ENCODE measurements at regions not wholly inside any gene's neighbourhood (a gene's known extent, or its start where the extent isn't known, plus 50 kb on each side); places are given as distances from the start of the nearest gene placed in this dataset.

- FAIRE-seq (no peak), ATAC-seq (no peak; the same call in 2 of the 3 replicates), DNase-seq (ENCODE audit: low spot score) (no peak)
- Histone ChIP-seq H3K27ac (ENCODE audit: extremely low read length, insufficient read depth, low read length) (peak overlapping the region; percentile 69), H4K20me1 (ENCODE audit: insufficient read depth, low read length) (no peaks in the 10 kb centered on the region), H3K9me3 (ENCODE audit: low read length) (no peaks in the 10 kb centered on the region), H3K4me2 (ENCODE audit: low read depth, low read length) (peak overlapping the region; percentile 69), H3K9ac (ENCODE audit: insufficient read depth, low read depth, low read length) (peak overlapping the region; percentile 55; the same call in 1 of the 2 replicates), H3K27me3 (ENCODE audit: control insufficient read depth in 1 of 2, insufficient read depth in 2 of 2, low read length in 2 of 2) (no peaks in the 10 kb centered on the region), H3K4me1 (ENCODE audit: insufficient read depth, low read length) (peaks cover 39% of the 10 kb centered on the region), H3K36me3 (replicated peaks in 1 of 2; ENCODE audit: control insufficient read depth in 1 of 2, insufficient read depth in 2 of 2, low read length in 2 of 2) (no peaks in the 10 kb centered on the region), H3K4me3 (replicated peaks in 1 of 3; ENCODE audit: insufficient read depth in 1 of 3, low read depth in 2 of 3, low read length in 3 of 3) (peak overlapping the region in 2 of 3 experiments; percentile 1 to 37; a peak in 1 of 6 replicates), H3K79me2 (ENCODE audit: insufficient read depth, low read length) (no peaks in the 10 kb centered on the region), H2AFZ (ENCODE audit: low read length) (peak overlapping the region; percentile 67)
- in situ Hi-C loops (cut with HindIII; ENCODE audit: extremely low pct_ligation_motif_present, low pct_unique_long_range_greater_than_20kb): no loop called here
- ChIA-PET CTCF (ENCODE audit: low intra/inter-chr PET ratio, low total read pairs) (no interaction called here), POLR2A (interaction anchor here (1.2 to 1.7 kb wide), 2 partner anchors 9 to 133 kb away, joined by 3 to 7 read pairs; no protein-coding TSS in a partner anchor)
- BruUV-seq (replicated peaks): no TSS peak
- 51% methylated on average over 5 of the region's 5 CpGs for WGBS (ENCODE audit: low lambda C conversion rate)
- TF ChIP-seq NFE2L2 (IDR thresholded peaks at IDR 0.05; ENCODE audit: low read length): no peak
- no peak for TF ChIP-seq XBP1 (CRISPR knock-in tag; IDR thresholded peaks at IDR 0.05)
- no peak for TF ChIP-seq ZEB1 (IDR thresholded peaks at IDR 0.05; ENCODE audit: insufficient replicate concordance, low read depth)
- no peak for TF ChIP-seq GLMP (CRISPR knock-in tag; IDR thresholded peaks at IDR 0.05; ENCODE audit: borderline replicate concordance)
- TF ChIP-seq CEBPG (CRISPR knock-in tag; IDR thresholded peaks at IDR 0.05): no peak
- no peak for TF ChIP-seq ZBTB25 (CRISPR knock-in tag; IDR thresholded peaks at IDR 0.05)
- TF ChIP-seq STAG1 (CRISPR knock-in tag; IDR thresholded peaks at IDR 0.05): no peak
- TF ChIP-seq ZNF430 (CRISPR knock-in tag; IDR thresholded peaks at IDR 0.05): no peak
- TF ChIP-seq ZNF317 (CRISPR knock-in tag; IDR thresholded peaks at IDR 0.05): no peak
- TF ChIP-seq TSC22D2 (CRISPR knock-in tag; IDR thresholded peaks at IDR 0.05; ENCODE audit: borderline replicate concordance): no peak
- no peak for TF ChIP-seq MAFF (IDR thresholded peaks at IDR 0.05; ENCODE audit: low read depth, low read length)
- no peak for TF ChIP-seq EED (CRISPR knock-in tag; IDR thresholded peaks at IDR 0.05)
- no peak for TF ChIP-seq ZHX1 (CRISPR knock-in tag; IDR thresholded peaks at IDR 0.05; ENCODE audit: low read depth)
- no peak for TF ChIP-seq TCF7L2 (IDR thresholded peaks at IDR 0.05; ENCODE audit: low read depth, low read length)
- TF ChIP-seq ZNF589 (CRISPR knock-in tag; conservative IDR thresholded peaks at IDR 0.05): no peak
- TF ChIP-seq ZNF350 (CRISPR knock-in tag; IDR thresholded peaks at IDR 0.05; ENCODE audit: borderline replicate concordance, low read depth): no peak
- no peak for TF ChIP-seq ZNF550 (CRISPR knock-in tag; IDR thresholded peaks at IDR 0.05; ENCODE audit: borderline replicate concordance)
- TF ChIP-seq RNF2 (conservative IDR thresholded peaks at IDR 0.05; ENCODE audit: low read depth): no peak
- no peak for TF ChIP-seq HDAC2 (CRISPR knock-in tag; IDR thresholded peaks at IDR 0.05)
- intact Hi-C loops (cut with micrococcal nuclease; ENCODE audit: unreplicated experiment): loop anchor here (1.0 to 5.0 kb wide), 4 partner anchors 37 to 234 kb away; partner anchors contain the start of gene PHLDA1
These were observed 131.3 kb downstream of the PHLDA1 start for GRCh38 chr12:75900226-75900625.
